GM12873 (cell line): ENCODE measurements at regions not wholly inside any gene's neighbourhood (a gene's known extent, or its start where the extent isn't known, plus 50 kb on each side); places are given as distances from the start of the nearest gene placed in this dataset.

Experiments
- TF ChIP-seq, protein P1 (sequence below): IDR thresholded peaks from 2 replicates; pipeline ENCODE4 v1.5.1; 2012; ENCODE audit warnings: low read depth, mild to moderate bottlenecking, moderate library complexity, low read length, control low read depth; ENCODE audit not compliant: insufficient read depth; ENCODE audit errors: missing control alignments

- TF ChIP-seq, protein P1, sequence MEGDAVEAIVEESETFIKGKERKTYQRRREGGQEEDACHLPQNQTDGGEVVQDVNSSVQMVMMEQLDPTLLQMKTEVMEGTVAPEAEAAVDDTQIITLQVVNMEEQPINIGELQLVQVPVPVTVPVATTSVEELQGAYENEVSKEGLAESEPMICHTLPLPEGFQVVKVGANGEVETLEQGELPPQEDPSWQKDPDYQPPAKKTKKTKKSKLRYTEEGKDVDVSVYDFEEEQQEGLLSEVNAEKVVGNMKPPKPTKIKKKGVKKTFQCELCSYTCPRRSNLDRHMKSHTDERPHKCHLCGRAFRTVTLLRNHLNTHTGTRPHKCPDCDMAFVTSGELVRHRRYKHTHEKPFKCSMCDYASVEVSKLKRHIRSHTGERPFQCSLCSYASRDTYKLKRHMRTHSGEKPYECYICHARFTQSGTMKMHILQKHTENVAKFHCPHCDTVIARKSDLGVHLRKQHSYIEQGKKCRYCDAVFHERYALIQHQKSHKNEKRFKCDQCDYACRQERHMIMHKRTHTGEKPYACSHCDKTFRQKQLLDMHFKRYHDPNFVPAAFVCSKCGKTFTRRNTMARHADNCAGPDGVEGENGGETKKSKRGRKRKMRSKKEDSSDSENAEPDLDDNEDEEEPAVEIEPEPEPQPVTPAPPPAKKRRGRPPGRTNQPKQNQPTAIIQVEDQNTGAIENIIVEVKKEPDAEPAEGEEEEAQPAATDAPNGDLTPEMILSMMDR, result no peak
These were observed 79.4 kb upstream of the BEND6 start for GRCh38 chr6:56875523-56875922.

DNA sequence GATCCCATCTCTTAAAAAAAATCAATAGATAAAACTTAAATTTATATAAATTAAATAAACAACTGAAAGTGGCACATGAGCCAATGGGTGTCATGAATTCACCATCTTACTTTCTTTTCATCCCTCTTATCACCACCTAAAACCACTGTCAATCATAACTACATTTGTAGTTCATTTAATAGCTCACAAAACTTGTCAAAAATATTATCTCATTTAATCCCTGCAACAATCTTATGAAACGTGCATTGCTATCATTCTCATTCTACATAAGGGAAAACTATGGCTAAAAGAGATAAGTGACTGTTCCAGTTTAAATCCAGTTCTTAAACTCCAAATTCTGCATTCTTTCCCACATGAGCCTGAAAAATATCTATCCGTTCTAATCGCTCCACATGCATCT, 80.6 kb upstream of the BEND6 start:
- TF ChIP-seq, protein P1, result no peak

DNA sequence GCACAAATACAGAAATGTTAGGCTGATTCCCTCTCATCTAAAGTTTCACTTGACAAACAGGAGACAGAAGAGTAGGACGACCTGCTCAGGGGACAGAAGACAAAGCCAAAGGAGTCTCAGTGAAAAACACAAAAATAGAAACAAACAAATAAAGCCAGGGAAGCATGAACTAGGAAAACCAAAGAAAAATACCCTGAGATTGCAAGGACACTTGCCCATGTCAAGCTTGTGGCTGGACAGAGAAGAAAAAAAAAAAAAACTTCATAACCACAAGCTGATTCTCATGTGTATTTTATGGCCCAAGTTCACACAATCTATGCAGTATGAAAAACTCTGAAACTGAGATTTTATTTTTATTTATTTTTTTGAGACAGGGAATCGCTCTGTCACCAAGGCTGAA, 85.6 kb upstream of the BEND6 start:
- TF ChIP-seq, protein P1, result no peak

DNA sequence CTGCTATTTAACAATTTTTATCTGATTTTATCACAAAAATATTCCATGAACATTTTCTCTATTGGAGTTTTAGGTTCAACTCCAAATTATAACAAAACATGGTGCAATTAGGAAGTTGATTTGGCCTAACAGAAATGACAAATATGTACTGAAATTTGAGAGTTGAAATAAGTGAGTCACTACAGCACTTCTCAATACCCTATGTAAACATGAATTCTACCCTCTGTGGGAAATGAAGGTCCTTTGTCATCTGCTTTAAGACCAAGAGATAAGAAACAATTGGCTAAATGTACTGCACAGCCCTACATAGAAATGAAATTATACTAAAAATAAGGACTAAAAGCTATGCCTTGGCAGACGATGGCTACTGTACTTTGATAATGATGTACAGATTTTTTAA, 86.2 kb upstream of the BEND6 start:
- TF ChIP-seq, protein P1, result no peak

GRCh38 chr6:56866917-56867522, 87.9 kb upstream of the BEND6 start:
- TF ChIP-seq, protein P1, result no peak

- TF ChIP-seq, protein P1, result no peak
These were observed 89.6 kb upstream of the BEND6 start for GRCh38 chr6:56865081-56865875.

GRCh38 chr6:56864171-56864616, 90.7 kb upstream of the BEND6 start:
- TF ChIP-seq, protein P1, result no peak
